Cardiac muscle cell (in vitro differentiated cells and primary cell): ENCODE measurements at regions not wholly inside any gene's neighbourhood (a gene's known extent, or its start where the extent isn't known, plus 50 kb on each side); places are given as distances from the start of the nearest gene placed in this dataset.

ENCODE experiments used
- DNase-seq, 2 donors: peaks; one replicate each; pipeline versions ENCODE4 v3.0.0 to v3.0.0-alpha.2; 2010 to 2017; ENCODE audit warnings: low read depth in 1 of 2, low spot score in 1 of 2
- H3K27ac ChIP-seq: fragments of 200-600 bp; sonication (generic); 2 replicates; pipeline ENCODE4 v1.5.1; 2016
- H3K27me3 ChIP-seq: fragments of 200-600 bp; sonication (generic); 2 replicates; pipeline ENCODE4 v1.6.0; 2016; ENCODE audit warnings: control low read depth
- H3K36me3 ChIP-seq: fragments of 200-600 bp; sonication (generic); 2 replicates; pipeline ENCODE4 v1.5.1; 2016; ENCODE audit warnings: control low read depth
- H3K4me1 ChIP-seq: fragments of 200-600 bp; sonication (generic); 2 replicates; pipeline ENCODE4 v1.8.1; 2017; ENCODE audit warnings: low read depth, mild to moderate bottlenecking, mixed run types
- H3K4me3 ChIP-seq: fragments of 200-600 bp; sonication (generic); 2 replicates; pipeline ENCODE4 v1.5.1; 2016; ENCODE audit warnings: mild to moderate bottlenecking
- H3K9me3 ChIP-seq: fragments of 200-600 bp; sonication (generic); 2 replicates; pipeline ENCODE4 v1.5.1; 2017; ENCODE audit warnings: low read depth, mild to moderate bottlenecking, control low read depth
- TF ChIP-seq, protein P1 (sequence below): IDR thresholded peaks from 2 replicates; pipeline ENCODE4 v1.5.1; 2012; ENCODE audit warnings: low read depth, mild to moderate bottlenecking, low read length

DNA sequence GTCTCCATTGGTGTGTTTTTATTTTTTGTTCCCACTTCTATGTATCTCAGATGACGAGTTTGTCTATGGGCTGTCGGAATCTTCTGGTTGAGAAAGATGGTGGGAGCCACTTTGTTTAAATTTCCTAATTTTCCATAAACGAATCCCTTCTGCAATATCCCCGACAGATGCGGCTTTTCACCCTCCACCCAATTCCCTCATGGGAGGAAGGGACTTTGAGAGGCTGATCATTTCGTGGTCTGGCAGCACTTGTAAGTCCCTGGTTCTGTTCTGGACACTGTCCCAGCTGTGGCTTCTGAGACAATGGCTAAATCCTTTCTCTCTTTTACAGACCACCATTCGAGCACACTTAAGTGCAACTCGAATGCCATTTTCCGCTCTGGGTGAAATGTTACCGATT is 72.2 kb upstream of the PUDP start:
- H3K9me3 ChIP-seq: no peaks in the 10 kb centered on the region

DNA sequence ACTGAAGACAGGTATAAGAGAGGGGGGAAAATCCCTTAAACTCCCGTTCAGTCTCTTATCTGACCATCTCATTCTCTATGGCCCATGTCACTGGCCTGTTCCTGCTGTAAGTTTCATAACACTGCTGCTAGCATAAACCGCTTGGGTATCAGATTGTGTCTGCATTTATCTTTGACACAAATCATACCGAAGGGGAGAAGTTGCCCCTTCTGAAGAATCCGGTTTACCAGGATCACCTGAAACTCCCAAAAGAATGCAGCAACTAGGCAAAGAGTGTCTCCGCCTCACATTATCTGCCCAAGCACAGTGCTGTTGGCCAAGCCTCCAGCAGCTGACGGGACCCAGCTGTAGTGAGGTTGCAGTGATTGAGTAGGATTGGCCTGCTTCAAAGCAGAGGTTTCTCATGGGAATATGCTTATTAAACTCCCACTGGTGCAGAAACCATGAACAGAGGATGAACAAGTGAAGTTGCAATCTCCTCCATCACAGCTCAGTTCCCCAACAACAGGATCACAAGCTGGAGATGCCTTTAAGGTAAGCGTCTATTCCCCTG is 71.3 kb upstream of the PUDP start:
- DNase-seq: no peak
- Histone ChIP-seq H3K27ac (no peak overlapping the region), H3K4me3 (no peak overlapping the region), H3K4me1 (no peaks in the 10 kb centered on the region), H3K27me3 (no peaks in the 10 kb centered on the region), H3K36me3 (no peaks in the 10 kb centered on the region), H3K9me3 (no peaks in the 10 kb centered on the region)
- TF ChIP-seq, protein P1, sequence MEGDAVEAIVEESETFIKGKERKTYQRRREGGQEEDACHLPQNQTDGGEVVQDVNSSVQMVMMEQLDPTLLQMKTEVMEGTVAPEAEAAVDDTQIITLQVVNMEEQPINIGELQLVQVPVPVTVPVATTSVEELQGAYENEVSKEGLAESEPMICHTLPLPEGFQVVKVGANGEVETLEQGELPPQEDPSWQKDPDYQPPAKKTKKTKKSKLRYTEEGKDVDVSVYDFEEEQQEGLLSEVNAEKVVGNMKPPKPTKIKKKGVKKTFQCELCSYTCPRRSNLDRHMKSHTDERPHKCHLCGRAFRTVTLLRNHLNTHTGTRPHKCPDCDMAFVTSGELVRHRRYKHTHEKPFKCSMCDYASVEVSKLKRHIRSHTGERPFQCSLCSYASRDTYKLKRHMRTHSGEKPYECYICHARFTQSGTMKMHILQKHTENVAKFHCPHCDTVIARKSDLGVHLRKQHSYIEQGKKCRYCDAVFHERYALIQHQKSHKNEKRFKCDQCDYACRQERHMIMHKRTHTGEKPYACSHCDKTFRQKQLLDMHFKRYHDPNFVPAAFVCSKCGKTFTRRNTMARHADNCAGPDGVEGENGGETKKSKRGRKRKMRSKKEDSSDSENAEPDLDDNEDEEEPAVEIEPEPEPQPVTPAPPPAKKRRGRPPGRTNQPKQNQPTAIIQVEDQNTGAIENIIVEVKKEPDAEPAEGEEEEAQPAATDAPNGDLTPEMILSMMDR: no peak

More for the DNA sequence above, 72.2 kb upstream of the PUDP start:
- Histone ChIP-seq H3K27me3 (no peaks in the 10 kb centered on the region), H3K36me3 (no peaks in the 10 kb centered on the region), H3K4me3 (no peak overlapping the region), H3K4me1 (peaks cover 1% of the 10 kb centered on the region), H3K27ac (no peak overlapping the region)
- DNase-seq: no peak
- TF ChIP-seq, protein P1: no peak

DNA sequence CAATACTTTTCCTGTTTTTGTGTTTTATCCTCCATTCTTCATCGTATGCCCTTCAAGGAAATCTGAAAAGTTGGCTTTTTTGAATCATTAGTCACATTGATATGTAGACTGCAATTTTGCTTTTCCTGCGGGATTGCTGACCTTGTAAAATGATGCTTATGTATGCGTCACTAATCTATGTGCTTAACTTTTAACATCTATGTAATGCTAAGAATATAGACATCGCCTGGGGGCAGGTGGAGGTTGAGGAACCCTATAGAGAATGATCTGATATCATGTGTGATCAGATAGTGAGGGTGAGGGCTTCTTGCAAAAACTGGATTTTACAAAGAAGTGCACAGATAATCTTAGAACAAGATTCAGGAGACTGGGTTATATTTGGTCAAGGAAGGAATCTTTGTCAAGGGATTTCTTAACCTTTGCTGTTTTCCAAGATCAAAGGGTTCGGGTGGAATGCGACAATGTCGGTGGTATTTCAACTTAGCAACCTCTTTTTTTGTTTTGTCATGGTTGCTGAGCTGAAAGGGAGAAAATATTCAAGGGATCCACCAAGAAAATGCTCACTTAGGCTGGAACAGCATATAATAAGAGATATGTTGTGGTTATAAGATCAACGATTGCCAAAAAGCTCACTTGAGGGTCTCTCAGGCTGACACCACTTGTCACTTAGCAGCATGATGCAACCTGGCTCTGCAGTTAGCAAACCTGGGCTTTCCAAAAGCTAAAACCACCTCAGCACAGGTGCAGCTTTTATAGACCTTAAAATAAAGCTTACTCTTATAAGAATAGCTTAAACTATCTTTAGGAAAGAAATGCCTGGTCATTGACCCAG is 70.6 kb upstream of the PUDP start:
- Histone ChIP-seq H3K27me3 (no peaks in the 10 kb centered on the region), H3K27ac (no peak overlapping the region), H3K36me3 (no peaks in the 10 kb centered on the region), H3K4me1 (no peaks in the 10 kb centered on the region), H3K4me3 (no peak overlapping the region), H3K9me3 (no peaks in the 10 kb centered on the region)
- TF ChIP-seq, protein P1: no peak
- no peak for DNase-seq

DNA sequence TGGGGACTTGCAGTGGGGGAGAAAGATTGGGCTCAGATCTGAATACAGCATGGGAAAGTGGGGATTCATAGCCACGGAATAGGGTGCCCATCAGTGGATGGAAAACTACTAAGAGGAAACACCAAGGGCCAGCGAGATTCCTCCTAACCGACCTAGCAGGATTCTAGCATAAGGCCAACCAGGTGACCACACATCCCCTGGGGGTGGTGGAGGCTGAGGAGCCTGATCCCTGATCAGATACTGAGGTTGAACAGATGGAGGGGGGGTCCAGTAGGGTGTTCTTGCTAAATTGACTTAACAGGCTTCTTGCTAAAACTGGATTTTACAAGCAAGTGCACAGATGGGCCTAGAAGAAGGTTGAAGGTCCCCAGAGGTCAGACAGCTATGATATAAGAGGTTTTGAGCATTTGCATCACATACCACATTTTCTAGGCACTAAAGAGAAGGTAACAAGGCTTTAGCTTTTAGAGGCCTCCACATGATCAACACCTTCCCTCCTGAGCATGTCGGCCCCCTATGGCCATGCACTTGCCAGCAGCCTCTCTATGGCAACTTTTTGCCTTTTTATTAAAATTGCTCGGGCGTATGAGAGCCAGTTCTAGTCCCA is 69.1 kb upstream of the PUDP start:
- Histone ChIP-seq H3K4me1 (no peaks in the 10 kb centered on the region), H3K4me3 (no peak overlapping the region), H3K36me3 (no peaks in the 10 kb centered on the region), H3K27me3 (no peaks in the 10 kb centered on the region), H3K27ac (no peak overlapping the region), H3K9me3 (no peaks in the 10 kb centered on the region)
- no peak for DNase-seq
- TF ChIP-seq, protein P1: no peak

DNA sequence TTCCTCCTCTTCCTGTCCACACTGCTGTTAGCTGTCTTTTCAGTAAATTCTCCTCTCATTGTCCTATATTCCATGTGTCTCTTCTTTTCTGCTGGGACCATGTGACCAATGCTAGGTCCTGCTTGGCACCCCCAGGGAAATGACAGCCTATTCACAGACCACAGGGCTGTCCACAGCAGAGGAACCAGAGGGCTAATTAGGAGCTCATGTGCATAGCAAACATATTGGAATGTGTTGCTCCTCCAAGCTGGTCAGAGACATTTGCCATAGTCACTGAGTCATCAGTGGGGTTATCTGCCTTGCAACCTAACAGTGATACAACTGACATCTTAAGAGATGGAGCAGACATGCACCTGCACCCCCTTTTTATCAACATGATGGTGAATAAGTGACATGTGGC is 67.9 kb upstream of the PUDP start:
- H3K4me3 ChIP-seq: no peak overlapping the region
- TF ChIP-seq, protein P1: no peak
- no peak for DNase-seq
- no peaks in the 10 kb centered on the region for H3K4me1 ChIP-seq
- H3K9me3 ChIP-seq: no peaks in the 10 kb centered on the region
- no peaks in the 10 kb centered on the region for H3K36me3 ChIP-seq
- no peaks in the 10 kb centered on the region for H3K27me3 ChIP-seq
- H3K27ac ChIP-seq: no peak overlapping the region
